ENCODE measurements at regions not wholly inside any gene's neighbourhood (a gene's known extent, or its start where the extent isn't known, plus 50 kb on each side); places are given as distances from the start of the nearest gene placed in this dataset.
"Not testable (repeated sequence)": the region's sequence is repeated elsewhere in the genome, so short reads cannot be mapped to it uniquely, and the experiment has no call there.

- no peak for DNase-seq (ENCODE audit: low read depth in 1 of 2, low spot score in 1 of 2)
- no peak for TF ChIP-seq JUND (IDR thresholded peaks at IDR 0.05; ENCODE audit: low read depth)
- in situ Hi-C loops (cut with HindIII; ENCODE audit: low pct_unique_long_range_greater_than_20kb, low sequenced_read_pairs): no loop called here
These were observed 164.4 kb upstream of the PLXNC1 start for GRCh38 chr12:93984005-93984404.

GRCh38 chr12:93989949-93990348 lies 158.4 kb upstream of the PLXNC1 start:
- no peak for DNase-seq (ENCODE audit: low read depth in 1 of 2, low spot score in 1 of 2)
- in situ Hi-C loops (cut with HindIII; ENCODE audit: low pct_unique_long_range_greater_than_20kb, low sequenced_read_pairs): no loop called here

GRCh38 chr12:93990832-93991803 lies 157.3 kb upstream of the PLXNC1 start:
- peak; percentile 39 to 76 for DNase-seq (ENCODE audit: low read depth in 1 of 2, low spot score in 1 of 2)
- in situ Hi-C loops (cut with HindIII; ENCODE audit: low pct_unique_long_range_greater_than_20kb, low sequenced_read_pairs): no loop called here
- TF ChIP-seq JUND (IDR thresholded peaks at IDR 0.05; ENCODE audit: low read depth): no peak

More at GRCh38 chr12:93989949-93990348, 158.4 kb upstream of the PLXNC1 start:
- no peak for TF ChIP-seq JUND (IDR thresholded peaks at IDR 0.05; ENCODE audit: low read depth)

DNA sequence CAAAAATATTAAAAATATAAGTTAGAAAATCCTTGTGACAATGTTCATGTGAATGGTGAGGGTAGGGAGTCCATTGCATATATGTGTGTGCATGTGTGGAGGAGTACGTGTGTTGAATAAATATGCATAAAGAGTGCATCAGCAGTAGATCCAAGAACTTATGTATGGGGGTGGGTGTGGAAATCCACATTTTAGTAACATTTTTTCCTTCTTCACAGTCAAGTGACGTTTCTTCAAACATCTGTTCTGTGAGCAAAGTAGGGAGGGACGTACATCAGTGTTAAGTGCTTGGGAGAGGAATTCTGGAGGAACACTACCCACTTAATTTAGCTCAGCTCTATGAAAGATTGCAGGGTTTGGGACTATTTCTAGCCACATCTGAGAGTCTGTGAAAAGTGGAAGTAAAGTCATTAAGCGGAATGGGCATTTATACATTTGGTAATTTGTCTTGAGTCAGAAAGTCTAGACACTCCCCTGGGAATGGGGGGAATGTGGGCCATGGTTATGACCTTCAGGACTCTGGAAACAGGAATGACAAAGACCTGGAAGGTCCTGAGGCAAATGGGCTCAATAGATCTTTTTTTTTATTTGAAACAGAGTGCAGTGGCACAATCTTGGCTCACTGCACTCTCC lies 156.4 kb upstream of the PLXNC1 start:
- DNase-seq (ENCODE audit: low read depth in 1 of 2, low spot score in 1 of 2): no peak
- no peak for TF ChIP-seq JUND (IDR thresholded peaks at IDR 0.05; ENCODE audit: low read depth)
- in situ Hi-C loops (cut with HindIII; ENCODE audit: low pct_unique_long_range_greater_than_20kb, low sequenced_read_pairs): no loop called here

- in situ Hi-C loops (cut with HindIII; ENCODE audit: low pct_unique_long_range_greater_than_20kb, low sequenced_read_pairs): no loop called here
- no peak for DNase-seq (ENCODE audit: low read depth in 1 of 2, low spot score in 1 of 2)
- no peak for TF ChIP-seq JUND (IDR thresholded peaks at IDR 0.05; ENCODE audit: low read depth)
These were observed 153.7 kb upstream of the PLXNC1 start for GRCh38 chr12:93994721-93995120.

- DNase-seq (ENCODE audit: low read depth in 1 of 2, low spot score in 1 of 2): no peak
- in situ Hi-C loops (cut with HindIII; ENCODE audit: low pct_unique_long_range_greater_than_20kb, low sequenced_read_pairs): no loop called here
- TF ChIP-seq JUND (IDR thresholded peaks at IDR 0.05; ENCODE audit: low read depth): no peak
These were observed 152.1 kb upstream of the PLXNC1 start for GRCh38 chr12:93996321-93996720.

DNA sequence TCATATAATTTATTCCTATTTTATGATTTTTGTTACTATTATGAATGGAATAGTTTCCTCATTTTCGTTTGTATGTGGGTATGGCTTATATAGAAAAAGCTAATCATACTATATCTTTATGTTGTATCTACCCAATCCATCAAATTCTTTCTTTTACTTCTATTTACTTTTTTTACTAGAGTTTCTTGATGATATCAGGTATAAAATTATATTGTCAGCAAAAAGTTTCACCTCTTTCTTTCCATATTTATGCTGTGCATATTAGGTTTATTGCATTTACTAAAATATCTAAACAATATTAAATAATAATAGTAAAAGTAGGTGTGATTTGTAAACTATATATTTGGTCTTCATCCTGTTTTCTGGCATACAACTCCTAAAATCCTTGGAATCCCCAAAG lies 146.7 kb upstream of the PLXNC1 start:
- DNase-seq (ENCODE audit: low read depth in 1 of 2, low spot score in 1 of 2): no peak
- TF ChIP-seq JUND (IDR thresholded peaks at IDR 0.05; ENCODE audit: low read depth): no peak
- in situ Hi-C loops (cut with HindIII; ENCODE audit: low pct_unique_long_range_greater_than_20kb, low sequenced_read_pairs): no loop called here

GRCh38 chr12:94002925-94003324 lies 145.5 kb upstream of the PLXNC1 start:
- in situ Hi-C loops (cut with HindIII; ENCODE audit: low pct_unique_long_range_greater_than_20kb, low sequenced_read_pairs); DNase-seq (ENCODE audit: low read depth in 1 of 2, low spot score in 1 of 2): not testable (repeated sequence)

DNA sequence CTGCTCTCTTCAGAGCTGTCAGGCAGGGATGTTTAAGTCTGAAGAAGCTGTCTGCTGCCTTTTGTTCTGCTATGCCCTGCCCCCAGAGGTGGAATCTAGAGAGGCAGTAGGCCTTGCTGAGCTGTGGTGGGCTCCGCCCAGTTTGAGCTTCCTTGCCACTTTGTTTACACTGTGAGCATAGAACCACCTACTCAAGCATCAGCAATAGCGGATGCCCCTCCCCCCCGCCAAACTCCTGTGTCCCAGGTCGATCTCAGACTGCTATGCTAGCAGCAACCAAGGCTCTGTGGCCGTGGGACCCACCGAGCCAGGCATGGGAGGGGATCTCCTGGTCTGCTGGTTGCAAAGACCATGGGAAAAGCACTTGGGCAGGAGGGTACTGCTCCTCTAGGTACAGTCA lies 140.5 kb upstream of the PLXNC1 start:
- peak in 1 of 2 experiments; percentile 19 for DNase-seq (ENCODE audit: low read depth in 1 of 2, low spot score in 1 of 2)
- in situ Hi-C loops (cut with HindIII; ENCODE audit: low pct_unique_long_range_greater_than_20kb, low sequenced_read_pairs): not testable (repeated sequence)

GRCh38 chr12:94010307-94010706 lies 138.1 kb upstream of the PLXNC1 start:
- TF ChIP-seq JUND (IDR thresholded peaks at IDR 0.05; ENCODE audit: low read depth): no peak
- peak in 1 of 2 experiments; percentile 8 for DNase-seq (ENCODE audit: low read depth in 1 of 2, low spot score in 1 of 2)
- in situ Hi-C loops (cut with HindIII; ENCODE audit: low pct_unique_long_range_greater_than_20kb, low sequenced_read_pairs): no loop called here

DNA sequence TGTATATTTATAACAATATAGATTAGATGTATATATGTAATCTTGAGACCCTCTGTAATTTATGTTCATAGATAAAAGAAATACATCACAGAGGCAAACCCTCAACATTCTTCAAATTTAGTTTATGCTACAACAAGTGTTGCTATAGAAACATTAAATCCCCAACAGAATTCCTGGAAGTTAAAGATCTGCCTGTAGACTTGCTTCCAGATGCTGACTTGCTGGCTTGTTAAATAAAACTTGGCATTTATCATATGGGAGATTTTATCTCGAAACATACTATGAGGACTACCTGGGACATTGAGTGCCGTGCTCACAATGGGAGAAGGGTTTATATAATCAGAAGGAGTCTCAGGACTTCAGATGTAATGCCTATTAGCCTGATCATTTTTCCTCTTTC lies 136.3 kb upstream of the PLXNC1 start:
- DNase-seq (ENCODE audit: low read depth in 1 of 2, low spot score in 1 of 2): no peak
- no peak for TF ChIP-seq JUND (IDR thresholded peaks at IDR 0.05; ENCODE audit: low read depth)
- in situ Hi-C loops (cut with HindIII; ENCODE audit: low pct_unique_long_range_greater_than_20kb, low sequenced_read_pairs): no loop called here

GRCh38 chr12:94012590-94012989 lies 135.8 kb upstream of the PLXNC1 start:
- in situ Hi-C loops (cut with HindIII; ENCODE audit: low pct_unique_long_range_greater_than_20kb, low sequenced_read_pairs): no loop called here
- DNase-seq (ENCODE audit: low read depth in 1 of 2, low spot score in 1 of 2): no peak

GRCh38 chr12:94017247-94017646 lies 131.1 kb upstream of the PLXNC1 start:
- in situ Hi-C loops (cut with HindIII; ENCODE audit: low pct_unique_long_range_greater_than_20kb, low sequenced_read_pairs); DNase-seq (ENCODE audit: low read depth in 1 of 2, low spot score in 1 of 2): not testable (repeated sequence)

More at GRCh38 chr12:94012590-94012989, 135.8 kb upstream of the PLXNC1 start:
- no peak for TF ChIP-seq JUND (IDR thresholded peaks at IDR 0.05; ENCODE audit: low read depth)

All from T47D (cell line).